ENCODE measurements at regions not wholly inside any gene's neighbourhood (a gene's known extent, or its start where the extent isn't known, plus 50 kb on each side); places are given as distances from the start of the nearest gene placed in this dataset.

- TF ChIP-seq, protein P1, sequence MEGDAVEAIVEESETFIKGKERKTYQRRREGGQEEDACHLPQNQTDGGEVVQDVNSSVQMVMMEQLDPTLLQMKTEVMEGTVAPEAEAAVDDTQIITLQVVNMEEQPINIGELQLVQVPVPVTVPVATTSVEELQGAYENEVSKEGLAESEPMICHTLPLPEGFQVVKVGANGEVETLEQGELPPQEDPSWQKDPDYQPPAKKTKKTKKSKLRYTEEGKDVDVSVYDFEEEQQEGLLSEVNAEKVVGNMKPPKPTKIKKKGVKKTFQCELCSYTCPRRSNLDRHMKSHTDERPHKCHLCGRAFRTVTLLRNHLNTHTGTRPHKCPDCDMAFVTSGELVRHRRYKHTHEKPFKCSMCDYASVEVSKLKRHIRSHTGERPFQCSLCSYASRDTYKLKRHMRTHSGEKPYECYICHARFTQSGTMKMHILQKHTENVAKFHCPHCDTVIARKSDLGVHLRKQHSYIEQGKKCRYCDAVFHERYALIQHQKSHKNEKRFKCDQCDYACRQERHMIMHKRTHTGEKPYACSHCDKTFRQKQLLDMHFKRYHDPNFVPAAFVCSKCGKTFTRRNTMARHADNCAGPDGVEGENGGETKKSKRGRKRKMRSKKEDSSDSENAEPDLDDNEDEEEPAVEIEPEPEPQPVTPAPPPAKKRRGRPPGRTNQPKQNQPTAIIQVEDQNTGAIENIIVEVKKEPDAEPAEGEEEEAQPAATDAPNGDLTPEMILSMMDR (conservative IDR thresholded peaks at IDR 0.05), result no peak
- peaks cover 11% of the 10 kb centered on the region for H3K9me3 Mint-ChIP-seq
- peaks cover 2% of the 10 kb centered on the region for H3K36me3 Mint-ChIP-seq (ENCODE audit: low read depth)
- no peaks in the 10 kb centered on the region for H3K4me1 Mint-ChIP-seq
- DNase-seq (ENCODE audit: low read depth, low spot score), result no peak
- H3K4me3 Mint-ChIP-seq, result no peak overlapping the region
- no peak overlapping the region for H3K27ac Mint-ChIP-seq (ENCODE audit: unreplicated experiment)
- H3K27me3 Mint-ChIP-seq (ENCODE audit: low read depth), result no peaks in the 10 kb centered on the region
Observed at GRCh38 chr12:16692099-16692498, 86.1 kb upstream of the LMO3 start.

- Mint-ChIP-seq H3K36me3 (ENCODE audit: low read depth) (peaks cover 2% of the 10 kb centered on the region), H3K4me1 (no peaks in the 10 kb centered on the region), H3K4me3 (no peak overlapping the region), H3K9me3 (peaks cover 11% of the 10 kb centered on the region), H3K27ac (ENCODE audit: unreplicated experiment) (no peak overlapping the region), H3K27me3 (ENCODE audit: low read depth) (no peaks in the 10 kb centered on the region)
- DNase-seq (ENCODE audit: low read depth, low spot score), result no peak
- TF ChIP-seq, protein P1 (conservative IDR thresholded peaks at IDR 0.05), result no peak
Observed at GRCh38 chr12:16691624-16692023, 85.7 kb upstream of the LMO3 start.

DNA sequence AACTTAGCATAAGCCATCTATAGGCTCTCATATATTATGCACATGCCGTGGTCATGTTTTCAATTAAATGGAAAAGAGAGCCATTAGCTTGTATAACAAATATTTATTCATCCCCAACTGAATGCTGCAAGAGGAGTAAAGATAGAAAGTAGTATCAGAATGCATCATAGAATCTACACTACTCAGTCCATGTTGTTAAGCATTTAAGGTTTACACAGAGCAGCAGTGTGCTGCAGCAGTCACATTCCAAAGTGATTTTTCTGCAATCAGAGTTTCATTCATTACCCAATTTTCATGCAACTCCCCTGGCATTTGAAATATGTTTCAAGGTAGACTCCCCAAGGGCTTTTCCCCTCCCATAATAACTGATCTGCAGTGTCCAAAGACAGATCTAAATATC, 82.2 kb upstream of the LMO3 start:
- Mint-ChIP-seq H3K27me3 (ENCODE audit: low read depth) (no peaks in the 10 kb centered on the region), H3K9me3 (peaks cover 8% of the 10 kb centered on the region), H3K27ac (ENCODE audit: unreplicated experiment) (no peak overlapping the region), H3K4me1 (no peaks in the 10 kb centered on the region), H3K4me3 (no peak overlapping the region), H3K36me3 (ENCODE audit: low read depth) (no peaks in the 10 kb centered on the region)
- DNase-seq (ENCODE audit: low read depth, low spot score), result no peak
- TF ChIP-seq, protein P1 (conservative IDR thresholded peaks at IDR 0.05), result no peak

DNA sequence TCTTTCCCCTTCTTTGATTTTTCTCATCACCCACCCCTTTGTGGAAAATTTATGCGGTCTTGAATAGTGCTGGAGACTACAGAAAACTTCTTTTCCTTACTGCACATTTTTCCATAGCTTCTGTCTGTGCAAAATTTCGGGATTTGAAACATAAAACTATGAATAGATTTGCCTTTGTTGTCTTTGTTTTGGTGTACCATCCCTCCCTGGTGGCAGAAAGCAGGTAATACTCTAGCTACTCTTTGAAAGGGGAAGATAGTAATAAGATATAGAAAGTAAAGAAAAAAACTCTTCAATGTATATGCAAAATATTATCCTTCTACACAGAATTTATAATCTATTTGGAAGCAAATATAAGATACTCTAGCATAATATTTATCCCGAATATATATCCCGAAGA, 79.1 kb upstream of the LMO3 start:
- DNase-seq (ENCODE audit: low read depth, low spot score), result no peak
- no peaks in the 10 kb centered on the region for H3K4me1 Mint-ChIP-seq
- H3K36me3 Mint-ChIP-seq (ENCODE audit: low read depth), result no peaks in the 10 kb centered on the region
- H3K9me3 Mint-ChIP-seq, result no peaks in the 10 kb centered on the region
- TF ChIP-seq, protein P1 (conservative IDR thresholded peaks at IDR 0.05), result peak; percentile 51
- no peak overlapping the region for H3K27ac Mint-ChIP-seq (ENCODE audit: unreplicated experiment)
- H3K27me3 Mint-ChIP-seq (ENCODE audit: low read depth), result no peaks in the 10 kb centered on the region
- no peak overlapping the region for H3K4me3 Mint-ChIP-seq

- Mint-ChIP-seq H3K9me3 (no peaks in the 10 kb centered on the region), H3K36me3 (ENCODE audit: low read depth) (no peaks in the 10 kb centered on the region), H3K4me3 (no peak overlapping the region), H3K4me1 (no peaks in the 10 kb centered on the region), H3K27ac (ENCODE audit: unreplicated experiment) (no peak overlapping the region), H3K27me3 (ENCODE audit: low read depth) (no peaks in the 10 kb centered on the region)
- TF ChIP-seq, protein P1 (conservative IDR thresholded peaks at IDR 0.05), result no peak
- no peak for DNase-seq (ENCODE audit: low read depth, low spot score)
Observed at GRCh38 chr12:16681196-16681595, 75.2 kb upstream of the LMO3 start.

DNA sequence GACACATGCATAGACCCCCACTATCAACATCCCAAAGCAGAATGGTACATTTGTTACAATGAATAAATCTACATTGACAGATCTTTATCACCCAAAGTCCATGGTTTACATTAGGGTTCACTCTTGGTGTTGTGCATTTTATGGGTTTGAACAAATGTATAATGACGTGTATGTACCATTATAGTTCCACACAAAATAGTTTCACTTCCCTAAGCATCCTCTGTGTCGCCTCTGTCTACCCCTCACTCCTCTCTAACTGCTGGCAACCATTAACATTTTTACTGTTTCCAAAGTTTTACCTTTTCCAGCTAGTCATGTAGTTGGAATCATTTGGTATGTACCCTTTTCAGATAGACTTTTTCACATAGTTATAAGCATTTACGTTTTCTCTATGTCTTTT, 69.5 kb upstream of the LMO3 start:
- Mint-ChIP-seq H3K9me3 (no peaks in the 10 kb centered on the region), H3K36me3 (ENCODE audit: low read depth) (no peaks in the 10 kb centered on the region), H3K4me1 (no peaks in the 10 kb centered on the region), H3K27me3 (ENCODE audit: low read depth) (no peaks in the 10 kb centered on the region), H3K4me3 (no peak overlapping the region), H3K27ac (ENCODE audit: unreplicated experiment) (no peak overlapping the region)
- TF ChIP-seq, protein P1 (conservative IDR thresholded peaks at IDR 0.05), result no peak
- DNase-seq (ENCODE audit: low read depth, low spot score), result no peak
